Fibroblast of mammary gland (primary cell): ENCODE measurements at regions not wholly inside any gene's neighbourhood (a gene's known extent, or its start where the extent isn't known, plus 50 kb on each side); places are given as distances from the start of the nearest gene placed in this dataset.

Experiments
- DNase-seq: peaks from one replicate; pipeline ENCODE4 v3.0.0-alpha.2; 2010; ENCODE audit warnings: low read depth
- H3K4me3 ChIP-seq: 2 replicates; pipeline ENCODE4 v1.5.1; 2011; ENCODE audit warnings: low read depth, mild to moderate bottlenecking, low read length, moderate library complexity; ENCODE audit not compliant: control insufficient read depth
- TF ChIP-seq, protein P1 (sequence below): conservative IDR thresholded peaks from 2 replicates; pipeline ENCODE4 v1.5.1; 2011; ENCODE audit warnings: low read depth, low read length, inconsistent platforms; ENCODE audit not compliant: control insufficient read depth, insufficient read depth

DNA sequence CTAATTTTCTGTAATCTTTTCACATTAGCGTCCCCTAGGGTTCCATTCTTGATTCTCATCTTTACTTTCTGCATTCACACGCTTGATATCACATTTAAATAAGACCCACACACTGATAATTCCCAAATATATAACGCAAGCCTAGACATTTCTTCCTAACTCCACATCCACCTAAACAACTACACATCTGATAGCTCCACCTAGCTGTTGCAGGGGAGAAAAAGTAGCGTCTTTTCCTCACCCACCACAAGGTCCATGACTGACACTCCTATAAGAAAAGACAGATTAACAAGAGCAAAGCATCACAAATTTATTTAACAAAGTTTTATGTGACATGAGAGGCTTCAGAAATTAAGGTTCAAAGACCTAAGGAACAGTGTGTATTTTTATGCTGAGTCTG, 862.2 kb upstream of the DDX18 start:
- TF ChIP-seq, protein P1, sequence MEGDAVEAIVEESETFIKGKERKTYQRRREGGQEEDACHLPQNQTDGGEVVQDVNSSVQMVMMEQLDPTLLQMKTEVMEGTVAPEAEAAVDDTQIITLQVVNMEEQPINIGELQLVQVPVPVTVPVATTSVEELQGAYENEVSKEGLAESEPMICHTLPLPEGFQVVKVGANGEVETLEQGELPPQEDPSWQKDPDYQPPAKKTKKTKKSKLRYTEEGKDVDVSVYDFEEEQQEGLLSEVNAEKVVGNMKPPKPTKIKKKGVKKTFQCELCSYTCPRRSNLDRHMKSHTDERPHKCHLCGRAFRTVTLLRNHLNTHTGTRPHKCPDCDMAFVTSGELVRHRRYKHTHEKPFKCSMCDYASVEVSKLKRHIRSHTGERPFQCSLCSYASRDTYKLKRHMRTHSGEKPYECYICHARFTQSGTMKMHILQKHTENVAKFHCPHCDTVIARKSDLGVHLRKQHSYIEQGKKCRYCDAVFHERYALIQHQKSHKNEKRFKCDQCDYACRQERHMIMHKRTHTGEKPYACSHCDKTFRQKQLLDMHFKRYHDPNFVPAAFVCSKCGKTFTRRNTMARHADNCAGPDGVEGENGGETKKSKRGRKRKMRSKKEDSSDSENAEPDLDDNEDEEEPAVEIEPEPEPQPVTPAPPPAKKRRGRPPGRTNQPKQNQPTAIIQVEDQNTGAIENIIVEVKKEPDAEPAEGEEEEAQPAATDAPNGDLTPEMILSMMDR = no peak
- DNase-seq = no peak
- no peak overlapping the region for H3K4me3 ChIP-seq

GRCh38 chr2:116955646-116956045, 858.8 kb upstream of the DDX18 start:
- TF ChIP-seq, protein P1 = no peak
- no peak overlapping the region for H3K4me3 ChIP-seq
- DNase-seq = no peak

DNA sequence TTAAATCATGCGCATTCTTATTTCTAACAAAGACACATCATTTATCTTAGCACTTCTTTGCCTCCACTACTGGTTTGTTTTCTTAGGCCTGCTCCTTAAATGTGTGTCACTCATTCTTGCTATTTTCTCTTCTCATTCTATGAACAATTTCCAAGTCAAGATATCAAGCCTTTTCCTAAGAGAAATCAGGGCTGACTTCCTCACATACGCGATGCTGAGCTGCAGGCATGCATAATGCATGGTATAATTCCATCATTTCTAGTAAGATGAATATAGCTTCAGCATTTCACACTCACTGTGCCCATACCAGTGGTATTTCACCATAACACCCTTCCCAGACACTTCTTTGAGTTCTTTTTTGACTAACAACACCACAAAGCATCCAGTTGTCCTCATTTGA, 838.9 kb upstream of the DDX18 start:
- H3K4me3 ChIP-seq = no peak overlapping the region
- no peak for DNase-seq
- TF ChIP-seq, protein P1 = no peak

GRCh38 chr2:116979916-116980764, 834.4 kb upstream of the DDX18 start:
- no peak overlapping the region for H3K4me3 ChIP-seq
- no peak for DNase-seq
- TF ChIP-seq, protein P1 = no peak

GRCh38 chr2:116987447-116987846, 827.0 kb upstream of the DDX18 start:
- no peak overlapping the region for H3K4me3 ChIP-seq
- no peak for DNase-seq
- TF ChIP-seq, protein P1 = no peak

GRCh38 chr2:116988303-116988702, 826.2 kb upstream of the DDX18 start:
- no peak overlapping the region for H3K4me3 ChIP-seq
- TF ChIP-seq, protein P1 = no peak
- DNase-seq = no peak
